Skin of body (tissue), 1 donor: ENCODE measurements at regions not wholly inside any gene's neighbourhood (a gene's known extent, or its start where the extent isn't known, plus 50 kb on each side); places are given as distances from the start of the nearest gene placed in this dataset.
A peak's percentile ranks its signal among the peaks of the same experiment; 100 is the strongest.

Experiments
- DNase-seq: peaks from one replicate; lab custom pipeline; 2025; lab: John Stamatoyannopoulos, UW

DNA sequence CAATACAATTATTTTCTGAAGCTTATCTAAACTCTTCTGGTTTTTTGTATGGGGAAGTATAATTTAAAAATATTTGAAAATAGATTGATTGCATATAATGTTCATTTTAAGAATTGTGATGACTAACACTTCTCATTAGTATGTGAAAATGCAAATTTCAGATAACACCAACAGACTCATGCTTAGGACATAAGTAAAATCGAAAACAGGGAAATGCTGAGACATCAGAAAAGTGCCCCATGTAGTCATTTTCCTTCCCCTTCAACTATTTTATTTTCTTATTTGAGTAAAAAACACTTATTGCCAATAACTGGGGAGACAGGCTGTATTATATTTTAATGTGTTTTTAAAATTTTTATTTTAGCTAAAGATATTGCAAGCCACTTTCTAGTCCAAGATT, 814.7 kb downstream of the GALC start:
- no peak for DNase-seq

DNA sequence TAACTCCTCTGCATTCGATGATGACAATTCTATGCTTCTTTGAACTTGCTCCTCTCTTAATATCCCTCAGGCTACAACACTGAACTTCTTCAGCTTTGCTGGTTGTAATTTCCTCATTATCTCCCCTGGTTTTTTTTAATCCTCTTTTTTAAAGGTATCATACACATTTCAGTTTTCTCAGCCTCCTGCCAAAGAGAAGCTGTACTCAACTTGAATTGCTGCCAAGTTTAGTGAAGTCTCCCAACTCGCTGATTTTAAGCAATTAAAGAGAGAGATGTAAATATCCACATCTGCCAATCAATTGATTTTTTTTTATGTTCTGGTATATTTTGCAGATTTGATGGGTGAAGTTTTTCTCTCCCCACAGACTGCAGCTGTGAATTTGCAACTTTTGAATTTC, 817.8 kb downstream of the GALC start:
- DNase-seq: no peak

GRCh38 chr14:87171141-87171540, 821.8 kb downstream of the GALC start:
- DNase-seq: no peak

GRCh38 chr14:87170179-87170578, 822.8 kb downstream of the GALC start:
- no peak for DNase-seq

GRCh38 chr14:87169362-87169761, 823.6 kb downstream of the GALC start:
- no peak for DNase-seq

DNA sequence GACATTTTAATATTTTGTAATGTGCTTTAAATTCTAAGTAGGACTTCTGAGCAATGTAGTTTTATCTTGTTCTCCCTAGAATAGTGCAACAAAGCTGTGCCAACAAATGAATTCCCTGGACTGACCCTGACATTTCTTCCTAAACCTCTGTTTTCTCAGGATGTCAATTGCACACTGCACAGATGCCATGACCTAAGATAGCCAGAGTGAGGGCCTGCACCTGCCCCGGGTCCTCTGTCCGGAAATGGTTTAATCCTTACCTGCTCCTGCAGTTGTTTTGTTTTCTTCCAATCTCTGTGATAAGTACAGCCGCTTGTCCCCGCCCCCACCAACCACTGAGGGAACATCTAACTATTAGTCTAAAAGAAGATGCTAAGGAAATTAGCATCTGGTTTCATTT, 831.5 kb downstream of the GALC start:
- DNase-seq: no peak

- DNase-seq: no peak
Observed at GRCh38 chr14:87160989-87161388, 832.0 kb downstream of the GALC start.

- DNase-seq: no peak
Observed at GRCh38 chr14:87158283-87158682, 834.7 kb downstream of the GALC start.

GRCh38 chr14:87156878-87157277, 836.1 kb downstream of the GALC start:
- DNase-seq: no peak

DNA sequence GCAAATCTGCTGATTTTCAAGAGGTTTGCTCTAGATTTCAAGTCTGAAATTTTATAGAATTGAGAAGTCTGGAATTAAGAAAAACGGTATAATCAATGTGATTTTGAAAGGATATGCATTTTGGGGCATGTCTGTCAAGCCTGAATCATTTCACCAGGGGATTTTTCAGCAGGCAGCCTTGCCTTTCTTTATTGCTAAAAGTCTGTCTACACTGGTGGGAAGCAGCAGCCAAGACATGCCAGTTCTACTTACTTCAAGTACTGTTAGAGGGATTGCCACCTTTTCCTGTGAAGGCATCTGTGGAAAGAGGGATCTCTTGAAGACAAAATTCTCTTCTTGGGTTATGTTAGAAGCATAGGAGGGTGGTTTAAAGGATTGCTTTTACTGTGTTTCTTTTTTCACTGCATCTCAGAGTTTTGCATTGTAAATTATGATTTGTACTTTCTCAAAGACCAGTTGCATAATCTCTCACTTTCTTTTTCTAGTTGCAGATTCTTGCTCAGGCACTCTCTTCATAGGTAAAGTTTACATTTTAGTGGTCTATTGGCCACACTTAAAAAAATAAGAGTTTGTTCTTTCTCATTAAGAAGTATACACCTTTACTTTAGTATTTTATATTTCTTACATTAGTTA, 837.0 kb downstream of the GALC start:
- no peak for DNase-seq

GRCh38 chr14:87153901-87154300, 839.1 kb downstream of the GALC start:
- DNase-seq: no peak

- DNase-seq: no peak
Observed at GRCh38 chr14:87153391-87153790, 839.6 kb downstream of the GALC start.

DNA sequence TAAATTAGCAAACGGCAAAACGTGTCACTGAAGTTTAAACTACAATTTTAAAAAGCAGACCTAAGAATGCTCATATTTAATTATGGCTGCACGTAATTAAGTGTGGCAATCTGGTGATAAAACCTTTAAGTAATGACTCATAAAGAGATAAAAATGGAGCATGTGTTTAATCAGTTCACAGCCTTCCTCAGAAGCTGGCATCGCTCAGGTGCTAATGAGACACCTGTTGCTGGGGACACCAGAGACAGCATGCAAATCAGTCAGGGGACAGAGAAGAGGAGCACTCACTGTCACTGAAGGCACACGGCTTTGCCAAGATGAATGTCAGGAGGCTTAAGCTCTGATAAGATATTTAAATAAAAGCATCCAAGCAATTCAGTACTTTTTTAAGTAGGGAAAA, 840.3 kb downstream of the GALC start:
- DNase-seq: no peak

DNA sequence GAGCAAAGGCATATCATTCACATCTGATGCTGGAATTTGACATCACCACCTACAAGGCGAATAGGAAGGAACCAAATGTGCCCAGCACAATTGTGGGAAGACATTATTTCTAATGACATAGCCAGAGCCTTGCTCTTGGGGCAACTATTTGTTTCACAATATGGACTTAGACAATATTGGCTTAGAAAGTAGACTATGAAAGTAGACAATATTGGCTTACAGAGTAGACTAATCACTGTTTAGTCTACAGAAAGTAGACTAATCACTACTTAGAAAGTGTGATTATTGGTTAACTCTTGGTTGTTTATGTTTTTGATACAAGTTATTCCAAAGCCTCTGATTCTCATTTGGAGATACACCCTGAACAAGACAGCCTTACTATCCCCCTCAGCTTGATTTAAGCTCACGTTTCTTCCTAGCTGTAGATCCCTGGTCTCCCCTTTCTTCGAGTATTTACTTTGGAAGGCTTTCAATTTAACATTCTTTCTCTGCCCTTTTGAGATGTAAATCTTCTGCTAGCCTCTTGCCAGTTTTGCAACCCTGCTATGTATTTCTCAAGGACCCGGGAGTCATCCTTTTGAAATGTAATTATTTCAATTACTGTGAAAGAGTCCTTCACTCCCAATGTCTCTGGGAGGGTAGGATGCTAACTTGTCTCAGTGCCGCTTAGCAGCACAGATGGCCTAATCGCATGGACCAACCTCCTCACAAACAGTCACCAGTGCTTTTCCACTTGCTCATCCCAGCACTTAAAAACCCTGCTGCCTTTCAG, 843.2 kb downstream of the GALC start:
- DNase-seq: no peak

DNA sequence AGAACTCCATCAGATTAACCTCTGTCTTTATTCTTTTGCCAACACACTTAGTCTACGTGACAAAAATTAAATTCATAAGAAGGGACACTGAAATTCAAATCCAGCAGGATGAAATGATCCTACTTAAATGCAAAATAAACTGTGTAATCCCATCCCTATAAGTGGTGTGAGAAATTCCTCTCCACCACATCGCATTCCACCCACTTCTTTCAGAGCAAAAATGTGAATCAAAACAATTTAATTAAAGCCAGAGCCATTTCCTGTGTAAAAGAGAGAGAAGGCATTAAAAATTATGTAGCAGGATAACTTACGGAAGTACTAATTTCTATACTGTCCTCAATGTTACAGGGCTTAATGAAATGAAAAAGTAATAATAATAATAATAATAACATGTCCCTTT, 844.3 kb downstream of the GALC start:
- peak; percentile 37 for DNase-seq

DNA sequence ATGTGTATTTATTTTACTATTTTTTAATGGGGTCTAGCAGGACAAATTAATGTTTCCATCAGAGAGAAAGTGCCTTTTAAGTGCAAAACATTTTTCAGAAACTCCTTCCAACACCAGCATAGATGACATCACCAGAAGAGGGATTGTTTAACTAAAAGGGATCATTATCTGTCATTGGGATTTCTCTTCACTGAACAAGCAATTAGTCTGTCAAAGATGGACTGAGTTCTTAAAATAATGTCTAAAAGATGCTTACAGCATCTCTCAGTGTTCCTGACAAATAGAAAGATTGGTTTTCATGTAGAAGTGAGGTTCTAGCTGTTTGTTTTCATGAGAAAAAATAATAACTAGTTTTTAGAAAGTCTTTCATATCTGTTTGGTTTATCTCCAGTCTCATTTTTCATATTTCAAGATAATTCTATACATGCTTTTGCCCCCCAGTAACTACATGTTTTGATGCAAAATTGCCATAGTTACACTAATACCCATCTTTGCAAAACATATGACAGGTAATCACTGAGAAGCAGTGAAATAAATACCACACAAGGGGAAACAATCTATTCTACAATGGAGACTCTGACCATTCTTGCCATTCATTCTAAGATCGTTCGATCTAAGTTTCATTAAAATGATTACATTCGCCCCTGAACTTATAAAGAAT, 850.3 kb downstream of the GALC start:
- no peak for DNase-seq

- DNase-seq: no peak
Observed at GRCh38 chr14:87141801-87142200, 851.2 kb downstream of the GALC start.

GRCh38 chr14:87139299-87139698, 853.7 kb downstream of the GALC start:
- no peak for DNase-seq

GRCh38 chr14:87133073-87133801, 859.7 kb downstream of the GALC start:
- DNase-seq: no peak

- no peak for DNase-seq
Observed at GRCh38 chr14:87131879-87132278, 861.1 kb downstream of the GALC start.

- DNase-seq: no peak
Observed at GRCh38 chr14:87122166-87122565, 870.8 kb downstream of the GALC start.

GRCh38 chr14:87121716-87122115, 871.3 kb downstream of the GALC start:
- DNase-seq: no peak
